ENCODE measurements at regions not wholly inside any gene's neighbourhood (a gene's known extent, or its start where the extent isn't known, plus 50 kb on each side); places are given as distances from the start of the nearest gene placed in this dataset.

DNA sequence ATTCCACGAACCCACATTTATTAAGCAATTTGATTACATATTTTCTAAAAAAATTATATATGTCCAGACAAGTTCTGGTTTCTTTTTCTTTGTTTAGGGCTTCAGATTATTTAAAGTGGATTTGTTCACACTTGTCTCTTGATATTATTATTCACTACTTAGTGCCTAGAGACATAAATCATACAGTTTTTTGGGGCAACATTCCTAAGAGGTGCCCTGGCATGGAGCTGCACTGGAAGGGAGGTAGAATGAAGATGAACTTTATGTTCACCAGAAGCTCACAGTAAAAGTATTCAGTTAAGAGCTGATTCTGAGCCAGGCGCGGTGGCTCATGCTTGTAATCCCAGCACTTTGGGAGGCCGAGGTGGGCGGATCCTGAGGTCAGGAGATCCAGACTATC, 762.7 kb upstream of the TMEFF2 start:
- H3K4me1 ChIP-seq (ENCODE audit: control insufficient read depth in 1 of 2, insufficient read depth in 1 of 2, low read depth in 1 of 2, low read length in 1 of 2): no peaks in the 10 kb centered on the region
- H3K4me3 ChIP-seq (ENCODE audit: low read depth in 1 of 2, low read length in 1 of 2): no peak overlapping the region
- H3K36me3 ChIP-seq: no peaks in the 10 kb centered on the region
- H3K27me3 ChIP-seq: no peaks in the 10 kb centered on the region
- TF ChIP-seq CTCF (IDR thresholded peaks at IDR 0.05): no peak
- no peaks in the 10 kb centered on the region for H3K9me3 ChIP-seq
- H3K27ac ChIP-seq: no peak overlapping the region

DNA sequence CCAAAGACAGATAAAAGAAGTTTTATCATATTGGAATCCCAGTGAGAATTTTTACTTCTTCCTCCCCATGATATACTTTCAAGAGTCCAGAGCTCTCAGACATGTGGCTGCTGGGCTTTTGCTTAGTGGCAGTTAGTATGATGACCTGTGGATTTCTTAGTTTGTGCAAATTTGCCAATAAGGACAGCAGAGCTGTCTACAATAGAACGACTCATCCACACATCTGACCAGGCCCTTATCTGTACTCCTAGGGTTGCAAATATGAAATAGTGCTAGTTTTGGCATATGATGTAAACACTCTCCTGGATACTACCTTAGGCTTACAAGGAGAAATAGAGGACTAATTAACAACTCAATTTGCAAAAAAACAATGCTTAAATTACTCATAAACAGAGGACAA, 758.4 kb upstream of the TMEFF2 start:
- TF ChIP-seq CTCF (IDR thresholded peaks at IDR 0.05): no peak
- H3K27me3 ChIP-seq: no peaks in the 10 kb centered on the region
- H3K4me3 ChIP-seq (ENCODE audit: low read depth in 1 of 2, low read length in 1 of 2): no peak overlapping the region

DNA sequence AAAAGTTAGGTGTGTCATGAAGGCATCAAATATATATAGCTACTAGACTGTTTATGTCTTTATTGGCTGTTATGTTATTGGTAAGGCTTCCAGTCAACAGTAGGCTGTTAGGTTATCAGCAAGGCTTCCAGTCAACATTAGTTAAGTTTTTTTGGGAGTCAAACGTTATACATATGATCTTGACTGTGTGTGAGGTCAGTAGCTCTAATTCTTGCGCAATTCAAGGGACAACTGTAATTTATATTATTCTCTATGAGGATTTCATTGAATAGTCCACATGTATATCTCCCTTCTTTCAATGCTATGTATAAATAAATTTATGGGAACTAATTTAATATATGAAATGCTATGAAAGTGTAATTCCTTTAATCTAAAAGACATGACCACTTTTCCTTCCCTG, 757.5 kb upstream of the TMEFF2 start:
- TF ChIP-seq CTCF (IDR thresholded peaks at IDR 0.05): no peak

More for the DNA sequence above, 758.4 kb upstream of the TMEFF2 start:
- Histone ChIP-seq H3K9me3 (no peaks in the 10 kb centered on the region), H3K36me3 (no peaks in the 10 kb centered on the region), H3K27ac (no peak overlapping the region), H3K4me1 (ENCODE audit: control insufficient read depth in 1 of 2, insufficient read depth in 1 of 2, low read depth in 1 of 2, low read length in 1 of 2) (no peaks in the 10 kb centered on the region)

GRCh38 chr2:192948316-192948715, 753.6 kb upstream of the TMEFF2 start:
- no peak overlapping the region for H3K27ac ChIP-seq
- no peaks in the 10 kb centered on the region for H3K27me3 ChIP-seq
- H3K36me3 ChIP-seq: no peaks in the 10 kb centered on the region
- H3K4me3 ChIP-seq (ENCODE audit: low read depth in 1 of 2, low read length in 1 of 2): no peak overlapping the region
- no peak for TF ChIP-seq CTCF (IDR thresholded peaks at IDR 0.05)
- no peaks in the 10 kb centered on the region for H3K4me1 ChIP-seq (ENCODE audit: control insufficient read depth in 1 of 2, insufficient read depth in 1 of 2, low read depth in 1 of 2, low read length in 1 of 2)
- H3K9me3 ChIP-seq: no peaks in the 10 kb centered on the region

More for the DNA sequence above, 757.5 kb upstream of the TMEFF2 start:
- no peaks in the 10 kb centered on the region for H3K36me3 ChIP-seq
- H3K27me3 ChIP-seq: no peaks in the 10 kb centered on the region
- H3K27ac ChIP-seq: no peak overlapping the region
- no peaks in the 10 kb centered on the region for H3K4me1 ChIP-seq (ENCODE audit: control insufficient read depth in 1 of 2, insufficient read depth in 1 of 2, low read depth in 1 of 2, low read length in 1 of 2)
- no peaks in the 10 kb centered on the region for H3K9me3 ChIP-seq
- no peak overlapping the region for H3K4me3 ChIP-seq (ENCODE audit: low read depth in 1 of 2, low read length in 1 of 2)

DNA sequence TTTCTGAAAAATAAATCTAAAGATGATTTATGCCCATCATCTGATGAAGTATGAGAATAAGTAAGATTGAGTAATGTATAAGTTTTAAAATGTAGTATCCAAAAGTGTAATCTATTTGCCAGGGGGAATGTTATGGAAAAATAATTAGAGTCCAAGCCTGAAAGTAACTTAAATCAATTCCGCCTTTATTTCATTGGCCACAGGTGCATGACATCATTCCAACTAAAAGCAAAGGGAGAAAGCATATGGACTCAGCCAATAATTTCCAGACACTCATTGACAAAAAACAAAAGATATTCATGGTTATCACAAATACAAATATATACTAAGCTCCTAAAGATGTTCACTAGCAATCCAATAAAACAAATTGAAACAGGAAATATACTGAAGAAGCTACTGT, 752.6 kb upstream of the TMEFF2 start:
- H3K36me3 ChIP-seq: no peaks in the 10 kb centered on the region
- no peak for TF ChIP-seq CTCF (IDR thresholded peaks at IDR 0.05)
- no peaks in the 10 kb centered on the region for H3K4me1 ChIP-seq (ENCODE audit: control insufficient read depth in 1 of 2, insufficient read depth in 1 of 2, low read depth in 1 of 2, low read length in 1 of 2)
- no peak overlapping the region for H3K4me3 ChIP-seq (ENCODE audit: low read depth in 1 of 2, low read length in 1 of 2)
- no peaks in the 10 kb centered on the region for H3K9me3 ChIP-seq
- H3K27ac ChIP-seq: no peak overlapping the region
- no peaks in the 10 kb centered on the region for H3K27me3 ChIP-seq

DNA sequence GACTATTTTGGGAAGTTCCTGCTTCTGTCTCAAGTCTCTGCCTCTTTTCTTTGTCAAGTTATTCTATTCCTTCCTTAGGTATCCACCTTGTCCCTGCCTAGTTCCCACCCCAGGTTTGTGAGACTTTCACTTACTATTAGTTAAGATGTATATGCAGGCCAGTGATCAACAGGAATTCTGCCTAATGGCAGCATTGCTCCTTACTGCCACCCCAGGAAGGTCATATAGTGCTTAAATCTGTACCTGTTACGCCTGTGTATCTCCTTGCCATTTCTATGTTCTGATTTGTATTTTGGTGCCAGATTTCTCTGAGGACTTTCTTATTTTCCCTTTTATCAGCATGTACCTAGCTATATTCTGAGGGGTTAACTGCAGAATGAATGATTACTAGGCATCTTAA, 746.0 kb upstream of the TMEFF2 start:
- H3K4me3 ChIP-seq (ENCODE audit: low read depth in 1 of 2, low read length in 1 of 2): no peak overlapping the region
- H3K36me3 ChIP-seq: no peaks in the 10 kb centered on the region
- H3K9me3 ChIP-seq: no peaks in the 10 kb centered on the region
- no peak for TF ChIP-seq CTCF (IDR thresholded peaks at IDR 0.05)
- no peaks in the 10 kb centered on the region for H3K27me3 ChIP-seq
- no peaks in the 10 kb centered on the region for H3K4me1 ChIP-seq (ENCODE audit: control insufficient read depth in 1 of 2, insufficient read depth in 1 of 2, low read depth in 1 of 2, low read length in 1 of 2)
- no peak overlapping the region for H3K27ac ChIP-seq
